HG02623 (cell line): ENCODE measurements at regions not wholly inside any gene's neighbourhood (a gene's known extent, or its start where the extent isn't known, plus 50 kb on each side); places are given as distances from the start of the nearest gene placed in this dataset.
"Not testable (repeated sequence)": the region's sequence is repeated elsewhere in the genome, so short reads cannot be mapped to it uniquely, and the experiment has no call there.

Source experiments
- ATAC-seq: cut with Tn5 transposase; IDR thresholded peaks from one replicate; pipeline ENCODE4 v1.9.1; 2021; ENCODE audit warnings: moderate library complexity; ENCODE audit not compliant: unreplicated experiment

GRCh38 chr7:65317372-65317771 lies 56.3 kb upstream of the ZNF92 start:
- no peak for ATAC-seq

- ATAC-seq, result no peak
Measured at GRCh38 chr7:65310761-65311160, 62.9 kb upstream of the ZNF92 start.

DNA sequence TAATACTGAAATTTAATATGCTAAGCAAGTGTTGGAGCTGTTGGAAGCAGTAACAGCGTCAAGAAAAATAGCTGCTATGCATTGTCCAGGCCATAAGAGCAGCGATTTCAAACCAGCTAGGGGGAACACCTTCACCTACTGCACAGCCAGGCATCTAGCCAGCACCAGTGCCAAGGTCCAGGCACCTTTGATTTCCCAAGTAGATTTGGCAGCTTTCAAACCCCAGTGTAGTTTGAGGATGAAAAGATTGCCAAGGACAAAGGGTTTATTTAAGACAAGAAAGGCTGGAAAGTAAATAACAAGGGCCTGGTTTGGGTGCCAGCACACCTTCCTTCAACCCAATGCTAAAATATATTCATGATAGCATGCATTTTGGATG lies 65.4 kb upstream of the ZNF92 start:
- ATAC-seq, result no peak

GRCh38 chr7:65307651-65308299 lies 65.9 kb upstream of the ZNF92 start:
- no peak for ATAC-seq

GRCh38 chr7:65304175-65304574 lies 69.5 kb upstream of the ZNF92 start:
- ATAC-seq, result no peak

- ATAC-seq, result no peak
Measured at GRCh38 chr7:65302883-65303282, 70.8 kb upstream of the ZNF92 start.

DNA sequence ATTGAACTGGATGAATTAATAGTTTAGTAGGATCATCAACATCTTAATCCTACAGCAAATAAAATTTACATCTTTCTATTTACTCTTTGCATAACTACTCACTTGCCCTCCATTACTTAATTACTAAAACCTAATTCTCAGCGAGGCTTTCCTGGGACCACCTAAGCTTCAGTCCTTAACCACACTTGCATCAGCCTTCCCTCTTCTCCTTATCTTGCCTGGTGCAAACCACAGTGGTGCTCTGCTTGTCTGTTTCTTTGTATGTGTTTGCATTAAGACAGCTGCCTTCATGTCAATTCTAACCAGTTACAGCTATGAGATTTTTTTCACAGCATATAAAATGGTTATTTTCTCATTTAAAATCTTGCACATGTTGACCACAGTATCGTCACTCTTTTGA lies 72.6 kb upstream of the ZNF92 start:
- ATAC-seq, result no peak

- no peak for ATAC-seq
Measured at GRCh38 chr7:65295409-65295808, 78.2 kb upstream of the ZNF92 start.

DNA sequence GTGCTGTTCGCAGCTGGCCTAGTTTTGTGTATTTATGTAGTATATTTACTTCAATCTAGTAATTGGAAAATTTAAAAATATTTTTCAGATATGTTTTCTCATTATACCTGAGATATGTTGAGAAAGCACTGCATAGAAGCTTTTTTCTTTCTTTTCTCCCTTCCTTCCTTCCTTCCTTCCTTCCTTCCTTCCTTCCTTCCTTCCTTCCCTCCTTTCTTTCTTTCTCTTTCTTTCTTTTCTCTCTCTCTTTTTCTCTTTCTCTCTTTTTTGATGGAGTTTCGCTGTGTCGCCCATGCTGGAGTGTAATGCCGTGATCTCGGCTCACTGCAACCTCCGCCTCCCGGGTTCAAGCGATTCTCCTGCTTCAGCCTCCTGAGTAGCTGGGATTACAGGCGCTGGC lies 83.3 kb upstream of the ZNF92 start:
- not testable (repeated sequence) for ATAC-seq

DNA sequence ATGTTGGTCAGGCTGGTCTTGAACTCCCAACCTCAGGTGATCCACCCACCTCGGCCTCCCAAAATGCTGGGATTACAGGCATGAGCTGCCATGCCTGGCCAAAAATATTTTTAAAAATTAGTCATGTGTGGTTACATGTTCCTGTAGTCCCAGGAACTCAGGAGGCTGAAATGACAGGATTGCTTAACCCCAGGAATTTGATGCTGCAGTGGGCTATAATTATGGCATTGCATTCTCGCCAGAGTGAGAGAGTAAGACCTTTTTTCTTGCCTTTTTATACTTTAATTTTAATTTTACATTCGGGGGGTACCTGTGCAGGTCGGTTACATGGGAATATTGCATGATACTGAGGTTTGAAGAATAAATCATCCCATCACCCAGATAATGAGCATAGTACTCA lies 86.6 kb upstream of the ZNF92 start:
- ATAC-seq, result no peak

- no peak for ATAC-seq
Measured at GRCh38 chr7:65285906-65286864, 87.5 kb upstream of the ZNF92 start.

DNA sequence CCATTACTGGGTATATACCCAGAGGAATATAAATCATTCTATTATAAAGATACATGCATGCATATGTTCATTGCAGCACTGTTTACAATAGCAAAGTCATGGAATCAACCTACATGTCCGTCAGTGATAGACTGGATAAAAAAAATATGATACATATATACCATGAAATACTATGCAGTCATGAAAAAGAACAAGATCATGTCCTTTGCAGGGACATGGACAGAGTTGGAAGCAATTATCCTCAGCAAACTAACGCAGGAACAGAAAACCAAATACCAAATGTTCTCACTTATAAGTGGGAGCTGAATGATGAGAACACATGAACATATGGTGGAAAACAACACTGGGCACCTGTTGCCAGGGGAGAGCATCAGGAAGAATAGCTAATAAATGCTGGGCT lies 88.4 kb upstream of the ZNF92 start:
- ATAC-seq, result not testable (repeated sequence)

- ATAC-seq, result no peak
Measured at GRCh38 chr7:65279795-65280194, 93.9 kb upstream of the ZNF92 start.

DNA sequence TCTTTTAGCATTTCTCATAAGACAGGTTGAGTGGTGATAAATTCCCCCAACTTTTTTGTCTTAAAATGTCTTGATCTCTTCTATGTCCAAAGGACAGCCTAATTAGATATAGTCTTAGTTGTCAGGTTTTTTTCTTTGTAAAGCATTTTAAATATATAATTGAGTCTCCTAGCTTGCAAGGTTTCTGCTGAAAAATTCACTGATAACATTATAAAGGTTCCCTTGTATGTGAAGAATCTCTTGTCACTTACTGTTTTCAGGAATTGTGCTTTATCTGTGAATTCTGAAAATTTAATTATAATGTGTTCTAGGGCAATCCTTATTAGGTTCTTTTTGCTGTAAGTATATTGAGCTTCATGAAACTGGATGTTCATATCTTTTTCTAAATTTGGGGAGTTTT lies 96.8 kb upstream of the ZNF92 start:
- no peak for ATAC-seq

- not testable (repeated sequence) for ATAC-seq
Measured at GRCh38 chr7:65271502-65271901, 102.2 kb upstream of the ZNF92 start.

DNA sequence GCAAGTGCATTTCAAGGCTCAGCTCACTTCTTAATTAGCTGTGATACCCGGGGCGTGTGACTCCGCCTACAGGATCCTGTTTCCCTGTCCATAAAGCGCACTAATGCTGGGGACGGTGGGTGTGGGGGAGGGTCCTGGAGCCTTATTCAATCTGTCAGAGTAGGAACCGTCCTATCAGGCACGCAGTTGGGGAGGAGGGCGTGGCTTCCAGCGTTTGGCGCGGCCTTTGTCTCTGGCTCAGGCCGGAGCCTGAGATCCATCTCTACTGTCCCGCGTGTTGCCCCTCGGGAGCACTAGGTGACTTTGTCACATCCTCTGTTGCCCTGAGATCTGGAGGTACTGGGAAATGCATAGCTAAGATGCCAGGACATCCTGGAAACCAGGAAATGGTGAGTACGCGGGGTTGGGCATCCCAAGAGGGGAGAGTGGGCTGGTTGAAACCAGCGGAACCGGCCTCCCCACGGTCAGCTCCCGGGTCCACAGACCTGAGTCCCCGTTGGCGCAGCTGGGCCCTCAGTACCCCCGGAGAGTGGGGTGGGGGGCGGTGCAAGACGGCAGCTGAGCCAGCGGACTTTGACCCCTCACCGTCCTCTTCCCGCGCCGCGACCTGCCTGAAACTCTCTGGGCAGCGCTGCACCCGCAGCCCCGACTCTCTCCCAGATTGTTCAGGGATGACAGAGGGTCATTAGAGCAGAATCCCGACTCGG lies 104.4 kb upstream of the ZNF92 start:
- peak; percentile 76 for ATAC-seq

- no peak for ATAC-seq
Measured at GRCh38 chr7:65268782-65269149, 104.9 kb upstream of the ZNF92 start.

DNA sequence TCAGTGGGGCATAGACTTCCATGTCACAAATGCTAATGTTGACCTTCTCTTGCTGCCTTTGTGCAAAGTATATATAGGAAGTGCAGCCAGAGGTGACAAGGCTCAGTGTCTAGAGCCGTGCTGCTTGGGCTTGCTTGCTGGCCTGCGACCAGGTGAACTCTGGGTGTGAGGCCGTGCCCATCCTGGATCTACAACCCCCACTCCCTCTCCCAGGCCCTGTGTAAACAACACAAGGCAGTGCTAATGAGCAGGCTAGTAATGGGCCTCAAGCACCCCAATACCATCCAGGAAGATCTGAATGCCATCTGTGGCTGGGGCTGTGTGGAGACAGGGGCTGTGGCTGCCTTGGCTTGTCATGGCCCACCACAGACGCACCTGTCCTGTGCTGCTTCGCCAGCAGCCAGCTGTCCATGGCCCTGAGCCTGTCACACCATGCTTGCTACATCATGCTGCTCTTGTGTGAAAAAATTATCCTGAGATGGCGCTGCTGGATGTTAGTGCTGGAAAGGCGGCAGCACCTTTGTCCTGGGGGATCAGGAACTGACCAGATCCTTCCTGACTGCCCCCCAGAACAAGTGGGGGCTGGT lies 107.6 kb upstream of the ZNF92 start:
- no peak for ATAC-seq

DNA sequence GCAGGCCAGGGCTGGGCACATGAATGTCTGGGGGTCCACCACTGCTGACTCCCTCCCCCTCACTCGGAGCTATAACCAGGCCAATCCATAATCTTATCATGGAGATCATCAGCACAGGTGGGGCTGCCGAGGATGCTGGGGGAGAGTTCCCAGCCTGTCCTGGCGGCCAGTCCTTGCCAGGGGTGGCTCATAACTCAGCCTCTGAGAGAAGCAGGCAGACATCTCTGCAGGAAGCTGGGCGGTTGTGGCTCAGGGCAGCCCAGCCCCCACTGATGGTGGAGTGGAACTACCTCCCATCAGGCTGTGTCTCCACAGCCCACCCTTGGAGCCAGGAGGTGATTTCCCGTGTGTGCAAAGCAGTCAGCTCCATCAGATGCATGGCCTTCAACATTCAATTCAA lies 109.4 kb upstream of the ZNF92 start:
- ATAC-seq, result no peak

DNA sequence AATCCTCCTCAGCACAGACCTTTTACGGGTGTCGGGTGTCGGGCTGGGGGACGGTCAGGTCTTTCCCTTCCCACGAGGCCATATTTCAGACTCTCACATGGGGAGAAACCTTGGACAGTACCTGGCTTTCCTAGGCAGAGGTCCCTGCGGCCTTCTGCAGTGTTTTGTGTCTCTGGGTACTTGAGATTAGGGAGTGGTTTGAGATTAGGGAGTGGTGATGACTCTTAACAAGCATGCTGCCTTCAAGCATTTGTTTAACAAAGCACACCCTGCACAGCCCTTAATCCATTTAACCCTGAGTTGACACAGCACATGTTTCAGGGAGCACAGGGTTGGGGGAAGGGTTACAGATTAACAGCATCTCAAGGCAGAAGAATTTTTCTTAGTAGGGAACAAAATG lies 113.0 kb upstream of the ZNF92 start:
- ATAC-seq, result not testable (repeated sequence)

- ATAC-seq, result not testable (repeated sequence)
Measured at GRCh38 chr7:65259864-65260525, 113.7 kb upstream of the ZNF92 start.
